Kidney (tissue), 13 donors: ENCODE measurements at regions not wholly inside any gene's neighbourhood (a gene's known extent, or its start where the extent isn't known, plus 50 kb on each side); places are given as distances from the start of the nearest gene placed in this dataset.

Experiments
- DNase-seq, 5 donors: peaks; one replicate each; pipeline ENCODE4 v3.0.0-alpha.2; 2013 to 2020
- FAIRE-seq: peaks from 2 replicates; lab custom pipeline; 2012; peaks lifted over from hg19 to GRCh38; lab: Jason Lieb, UNC
- H3K27ac ChIP-seq, 2 donors: one replicate each; pipeline ENCODE4 v1.7.0; 2013; ENCODE audit warnings: low read depth in 2 of 2, low read length in 2 of 2, inconsistent platforms in 1 of 2
- H3K27me3 ChIP-seq: one replicate; pipeline ENCODE4 v1.7.1; 2013; ENCODE audit warnings: low read length, inconsistent platforms; ENCODE audit not compliant: control insufficient read depth, insufficient read depth
- H3K36me3 ChIP-seq, 3 donors: one replicate each; pipeline versions ENCODE4 v1.7.0 to v1.7.1; 2013; ENCODE audit warnings: low read length in 3 of 3, control low read depth in 1 of 3, inconsistent platforms in 1 of 3; ENCODE audit not compliant: insufficient read depth in 3 of 3, control insufficient read depth in 2 of 3
- H3K4me1 ChIP-seq, 3 donors: one replicate each; pipeline versions ENCODE4 v1.7.0 to v1.7.1; 2013; ENCODE audit warnings: low read length in 3 of 3, inconsistent platforms in 1 of 3, low read depth in 1 of 3; ENCODE audit not compliant: control insufficient read depth in 2 of 3, insufficient read depth in 2 of 3
- H3K4me3 ChIP-seq, 3 donors: one replicate each; pipeline versions ENCODE4 v1.7.0 to v1.8.1; 2013; ENCODE audit warnings: low read length in 3 of 3, control low read depth in 1 of 3, inconsistent platforms in 1 of 3
- H3K9ac ChIP-seq, 3 donors: one replicate each; pipeline versions ENCODE4 v1.7.0 to v1.7.1; 2013; ENCODE audit warnings: low read length in 3 of 3, control low read depth in 1 of 3, inconsistent platforms in 1 of 3
- H3K9me3 ChIP-seq, 3 donors: one replicate each; pipeline versions ENCODE4 v1.7.0 to v1.7.1; 2013; ENCODE audit warnings: low read length in 3 of 3, control low read depth in 1 of 3, inconsistent platforms in 1 of 3; ENCODE audit not compliant: control insufficient read depth in 2 of 3, insufficient read depth in 1 of 3
- intact Hi-C: fragments of 100-400 bp; cut with DNase I; formaldehyde crosslinking; loops from one replicate; pipeline ENCODE4 v1.11.1; 2022
- TF ChIP-seq, protein P1 (sequence below): IDR thresholded peaks from 3 replicates; pipeline ENCODE4 v1.5.1; 2012; ENCODE audit warnings: mild to moderate bottlenecking, moderate library complexity, borderline replicate concordance; ENCODE audit not compliant: insufficient read depth; ENCODE audit errors: extremely low read depth
- donor health status: control.
- donor health status: control.
- donor health status: control.
- donor health status: control.
- donor health status: control.
- donor health status: DM: yes; HTN: yes; CAD: no.
- donor health status: Normal renal cell carcinoma (clear cell type).

DNA sequence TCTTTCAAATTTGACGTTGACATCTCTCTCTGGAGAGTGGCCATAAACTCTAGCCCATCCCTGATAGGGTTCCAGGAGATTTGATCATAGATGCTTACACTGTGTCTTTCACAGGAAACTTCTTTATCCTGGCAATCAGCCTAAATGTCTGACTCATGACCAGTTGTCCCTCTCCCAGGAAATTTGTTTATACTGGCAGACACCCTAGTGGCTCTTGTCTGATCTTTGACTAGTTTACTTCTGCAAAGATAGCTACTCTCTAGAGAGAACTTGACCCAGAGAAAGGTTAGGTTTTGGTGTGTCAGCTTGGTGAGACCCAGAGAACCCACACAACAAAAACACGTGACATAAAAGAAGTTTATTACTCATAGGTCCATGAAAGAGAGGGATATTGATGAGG lies 509.8 kb downstream of the CENPC start:
- TF ChIP-seq, protein P1, sequence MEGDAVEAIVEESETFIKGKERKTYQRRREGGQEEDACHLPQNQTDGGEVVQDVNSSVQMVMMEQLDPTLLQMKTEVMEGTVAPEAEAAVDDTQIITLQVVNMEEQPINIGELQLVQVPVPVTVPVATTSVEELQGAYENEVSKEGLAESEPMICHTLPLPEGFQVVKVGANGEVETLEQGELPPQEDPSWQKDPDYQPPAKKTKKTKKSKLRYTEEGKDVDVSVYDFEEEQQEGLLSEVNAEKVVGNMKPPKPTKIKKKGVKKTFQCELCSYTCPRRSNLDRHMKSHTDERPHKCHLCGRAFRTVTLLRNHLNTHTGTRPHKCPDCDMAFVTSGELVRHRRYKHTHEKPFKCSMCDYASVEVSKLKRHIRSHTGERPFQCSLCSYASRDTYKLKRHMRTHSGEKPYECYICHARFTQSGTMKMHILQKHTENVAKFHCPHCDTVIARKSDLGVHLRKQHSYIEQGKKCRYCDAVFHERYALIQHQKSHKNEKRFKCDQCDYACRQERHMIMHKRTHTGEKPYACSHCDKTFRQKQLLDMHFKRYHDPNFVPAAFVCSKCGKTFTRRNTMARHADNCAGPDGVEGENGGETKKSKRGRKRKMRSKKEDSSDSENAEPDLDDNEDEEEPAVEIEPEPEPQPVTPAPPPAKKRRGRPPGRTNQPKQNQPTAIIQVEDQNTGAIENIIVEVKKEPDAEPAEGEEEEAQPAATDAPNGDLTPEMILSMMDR: no peak
- peaks cover 0 to 2% (median 0%) of the 10 kb centered on the region in 3 donors for H3K9me3 ChIP-seq

DNA sequence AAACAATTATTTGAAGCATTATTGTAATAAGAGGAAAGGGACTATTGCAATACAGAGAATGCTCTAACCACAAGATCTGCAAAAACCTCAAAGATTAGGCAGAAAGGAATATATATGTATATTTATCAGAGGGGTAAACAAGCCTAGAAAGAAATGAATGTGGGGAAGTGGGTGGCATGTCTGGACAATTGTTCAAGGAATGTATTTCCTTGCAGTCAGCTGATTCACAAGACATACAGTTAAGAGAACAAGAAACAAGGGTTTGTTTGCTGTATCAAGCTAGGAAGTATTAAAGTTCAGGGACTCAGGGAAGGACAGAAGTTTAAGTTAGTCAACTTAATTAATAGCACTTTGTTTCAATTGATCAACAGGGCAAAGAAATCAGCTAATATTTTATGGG lies 514.7 kb downstream of the CENPC start:
- Histone ChIP-seq H3K36me3 (no peaks in the 10 kb centered on the region), H3K27me3 (no peaks in the 10 kb centered on the region), H3K4me1 (no peaks in the 10 kb centered on the region), H3K9ac (no peak overlapping the region), H3K9me3 (no peaks in the 10 kb centered on the region), H3K27ac (no peak overlapping the region), H3K4me3 (no peak overlapping the region)
- intact Hi-C loops: no loop called here
- FAIRE-seq (no peak), DNase-seq (no peak)
- TF ChIP-seq, protein P1: no peak

More for the DNA sequence above, 509.8 kb downstream of the CENPC start:
- Histone ChIP-seq H3K27ac (no peak overlapping the region), H3K4me1 (no peaks in the 10 kb centered on the region), H3K27me3 (no peaks in the 10 kb centered on the region), H3K9ac (no peak overlapping the region), H3K36me3 (no peaks in the 10 kb centered on the region), H3K4me3 (no peak overlapping the region)
- DNase-seq (no peak), FAIRE-seq (no peak)
- intact Hi-C loops: no loop called here

DNA sequence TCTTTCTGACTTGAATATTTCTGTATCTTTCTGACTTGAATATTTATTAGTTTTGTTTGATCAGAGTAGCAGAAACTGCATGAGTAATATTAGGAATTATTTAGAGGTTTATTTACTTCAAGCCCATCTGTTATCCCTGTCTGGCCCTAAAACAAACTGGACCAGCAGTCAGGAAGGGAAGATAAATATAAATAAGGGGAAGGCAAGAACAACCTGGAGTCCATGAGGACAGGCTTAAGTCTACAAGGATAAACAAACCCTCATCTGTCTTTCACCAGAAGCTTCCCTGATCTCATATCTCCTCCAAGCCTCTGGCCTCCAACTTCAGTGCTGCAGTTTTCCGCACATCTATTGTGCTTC lies 524.9 kb downstream of the CENPC start:
- no peaks in the 10 kb centered on the region for H3K4me1 ChIP-seq
- H3K9me3 ChIP-seq: peaks cover 0 to 8% (median 0%) of the 10 kb centered on the region in 3 donors
- FAIRE-seq (no peak), DNase-seq (no peak)
- TF ChIP-seq, protein P1: no peak
- no peaks in the 10 kb centered on the region for H3K27me3 ChIP-seq
- no peak overlapping the region for H3K27ac ChIP-seq
- intact Hi-C loops: no loop called here
- no peak overlapping the region for H3K4me3 ChIP-seq
- H3K36me3 ChIP-seq: no peaks in the 10 kb centered on the region
- no peak overlapping the region for H3K9ac ChIP-seq
